RWPE1 (cell line): ENCODE measurements at regions not wholly inside any gene's neighbourhood (a gene's known extent, or its start where the extent isn't known, plus 50 kb on each side); places are given as distances from the start of the nearest gene placed in this dataset.

ENCODE experiments used
- CTCF ChIA-PET: fragments of 350-600 bp; sonication (Branson Sonifier 250); formaldehyde crosslinking; extraction: SDS; loops from one replicate; lab custom pipeline; 2021; lab: Yijun Ruan, JAX
- POLR2A ChIA-PET: fragments of 400-600 bp; formaldehyde crosslinking; extraction: SDS; loops from one replicate; lab custom pipeline; 2020; ENCODE audit warnings: antibody characterized with exemption; ENCODE audit not compliant: low non-redundant PET; lab: Yijun Ruan, JAX
- DNase-seq: peaks from one replicate; pipeline ENCODE4 v3.0.0; 2012; ENCODE audit warnings: low spot score
- H3K27ac ChIP-seq: fragments of 450-650 bp; 2 replicates; pipeline ENCODE4 v1.5.1; 2017
- TF ChIP-seq, protein P1 (sequence below): fragments of 450-650 bp; conservative IDR thresholded peaks from 2 replicates; pipeline ENCODE4 v1.5.1; 2017; ENCODE audit warnings: low read depth, mild to moderate bottlenecking

DNA sequence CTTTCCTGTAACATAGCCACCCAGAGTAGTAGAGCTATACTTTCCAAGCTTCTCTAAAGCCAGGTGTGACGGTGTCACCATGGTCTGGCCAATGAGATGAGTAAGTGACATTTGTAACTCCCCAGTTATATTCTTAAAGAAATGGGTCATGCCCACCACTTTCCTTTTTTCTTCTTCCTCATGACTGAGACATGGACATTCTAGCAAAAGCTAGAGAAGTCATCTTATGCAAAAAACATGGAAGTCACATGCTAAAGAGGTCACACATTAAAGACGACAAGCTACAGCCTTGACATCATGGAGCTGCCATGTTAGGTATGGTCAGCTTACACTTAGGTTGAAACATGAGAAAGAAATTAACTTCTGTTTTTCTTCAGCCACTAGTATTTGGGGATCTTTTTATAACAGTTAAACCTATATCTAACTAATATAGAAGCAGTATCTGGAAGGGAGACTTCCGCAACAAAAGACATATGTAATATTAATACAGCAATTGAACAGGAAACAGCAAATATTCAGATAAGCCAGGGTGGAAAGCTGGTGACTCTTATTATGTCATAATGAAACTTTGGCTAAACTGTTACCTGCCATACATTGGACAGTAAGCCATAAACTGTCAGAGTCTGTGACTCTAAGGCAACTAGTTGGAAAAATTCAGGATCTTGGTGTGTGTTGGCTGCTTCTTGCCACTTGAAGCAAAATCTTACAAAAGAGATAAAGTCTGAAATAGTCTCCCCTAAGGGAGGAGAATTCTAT, 54.7 kb upstream of the SNX2 start:
- ChIA-PET POLR2A (no interaction called here), CTCF (interaction anchor here (0.8 kb wide), 1 partner anchor 1894 kb away, joined by 7 read pairs; no protein-coding TSS in a partner anchor)
- no peak overlapping the region for H3K27ac ChIP-seq
- no peak for DNase-seq
- TF ChIP-seq, protein P1, sequence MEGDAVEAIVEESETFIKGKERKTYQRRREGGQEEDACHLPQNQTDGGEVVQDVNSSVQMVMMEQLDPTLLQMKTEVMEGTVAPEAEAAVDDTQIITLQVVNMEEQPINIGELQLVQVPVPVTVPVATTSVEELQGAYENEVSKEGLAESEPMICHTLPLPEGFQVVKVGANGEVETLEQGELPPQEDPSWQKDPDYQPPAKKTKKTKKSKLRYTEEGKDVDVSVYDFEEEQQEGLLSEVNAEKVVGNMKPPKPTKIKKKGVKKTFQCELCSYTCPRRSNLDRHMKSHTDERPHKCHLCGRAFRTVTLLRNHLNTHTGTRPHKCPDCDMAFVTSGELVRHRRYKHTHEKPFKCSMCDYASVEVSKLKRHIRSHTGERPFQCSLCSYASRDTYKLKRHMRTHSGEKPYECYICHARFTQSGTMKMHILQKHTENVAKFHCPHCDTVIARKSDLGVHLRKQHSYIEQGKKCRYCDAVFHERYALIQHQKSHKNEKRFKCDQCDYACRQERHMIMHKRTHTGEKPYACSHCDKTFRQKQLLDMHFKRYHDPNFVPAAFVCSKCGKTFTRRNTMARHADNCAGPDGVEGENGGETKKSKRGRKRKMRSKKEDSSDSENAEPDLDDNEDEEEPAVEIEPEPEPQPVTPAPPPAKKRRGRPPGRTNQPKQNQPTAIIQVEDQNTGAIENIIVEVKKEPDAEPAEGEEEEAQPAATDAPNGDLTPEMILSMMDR: no peak

DNA sequence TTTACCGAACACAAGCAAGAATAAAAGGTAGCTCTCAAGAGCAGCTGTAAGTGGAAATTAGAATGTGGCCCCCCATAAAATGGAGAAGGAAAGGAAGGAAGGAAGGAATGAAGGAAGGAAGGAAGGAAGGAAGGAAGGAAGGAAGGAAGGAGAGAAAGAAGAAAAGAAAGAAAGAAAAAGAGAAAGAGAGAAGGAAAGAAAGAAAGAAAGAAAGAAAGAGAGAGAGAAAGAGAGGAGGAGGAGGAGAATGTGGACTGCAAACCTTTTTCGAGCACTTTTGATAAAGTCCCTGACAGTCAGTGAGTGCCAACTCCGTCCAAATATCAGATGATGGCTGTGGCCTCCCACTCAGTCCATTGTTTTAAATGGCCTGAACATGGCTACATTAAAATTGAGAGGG, 53.8 kb upstream of the SNX2 start:
- ChIA-PET POLR2A (no interaction called here), CTCF (interaction anchor here (0.8 kb wide), 1 partner anchor 1893 kb away, joined by 7 read pairs; no protein-coding TSS in a partner anchor)
- DNase-seq: no peak
- no peak overlapping the region for H3K27ac ChIP-seq
- TF ChIP-seq, protein P1: no peak

DNA sequence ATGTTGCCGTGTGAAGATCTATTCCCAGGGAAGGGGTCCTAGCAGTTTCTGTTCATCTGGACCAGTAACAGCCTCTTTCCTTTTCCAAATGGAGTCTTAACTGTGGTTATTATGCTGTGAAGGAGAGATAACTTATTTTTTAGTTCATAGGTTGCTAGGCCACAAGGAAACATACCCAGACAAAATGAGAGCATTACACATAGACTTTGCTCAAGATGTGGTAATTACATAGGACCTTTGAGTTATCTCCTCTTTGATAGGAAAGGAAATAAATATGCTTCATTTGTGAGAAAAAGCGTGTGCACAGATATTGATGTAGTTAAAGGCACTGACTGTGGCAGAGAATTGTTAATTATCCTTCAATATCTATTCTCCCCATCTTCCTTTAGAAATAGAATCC, 52.5 kb upstream of the SNX2 start:
- ChIA-PET CTCF (no interaction called here), POLR2A (no interaction called here)
- H3K27ac ChIP-seq: no peak overlapping the region
- no peak for DNase-seq
- TF ChIP-seq, protein P1: no peak

DNA sequence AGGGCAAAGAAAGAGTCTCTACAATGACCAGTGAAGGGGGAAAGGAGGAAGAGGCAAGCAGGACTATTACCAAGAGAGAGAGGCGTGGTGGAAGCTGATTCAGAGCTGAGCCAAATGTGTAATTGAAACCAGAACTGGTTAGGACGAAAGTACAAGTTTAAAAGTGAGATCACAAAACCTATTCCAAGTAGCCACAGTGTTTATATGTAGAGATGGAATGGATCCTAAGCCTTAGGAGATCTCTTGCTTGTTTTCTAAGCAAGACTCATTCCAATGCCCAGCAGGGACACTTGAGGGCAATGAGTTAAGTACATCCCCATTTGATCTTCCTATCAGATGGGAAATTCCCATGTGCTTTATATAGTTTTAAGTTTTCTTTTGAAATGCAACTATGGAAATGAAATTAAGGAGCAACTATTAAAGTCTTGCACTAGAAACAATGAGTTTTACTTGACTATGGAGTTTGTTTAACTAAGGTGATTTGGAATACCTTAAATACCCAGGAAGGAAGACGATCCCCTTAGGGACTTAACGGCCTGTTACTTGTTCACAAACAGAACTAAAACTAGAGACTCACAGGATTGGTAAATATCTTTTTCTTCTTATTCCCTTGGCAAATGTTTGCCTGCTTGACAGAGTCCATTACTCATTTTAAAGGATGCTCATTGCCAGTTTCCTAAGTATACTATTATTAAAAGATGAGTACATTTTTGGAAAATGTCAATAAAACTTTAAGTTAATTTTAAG, 51.1 kb upstream of the SNX2 start:
- no peak for DNase-seq
- ChIA-PET CTCF (no interaction called here), POLR2A (no interaction called here)
- H3K27ac ChIP-seq: no peak overlapping the region
- TF ChIP-seq, protein P1: no peak
